Esophagus squamous epithelium (tissue), 4 donors: ENCODE measurements at regions not wholly inside any gene's neighbourhood (a gene's known extent, or its start where the extent isn't known, plus 50 kb on each side); places are given as distances from the start of the nearest gene placed in this dataset.

Experiments used
- POLR2A ChIP-seq, 4 donors: fragments of 450-650 bp; IDR thresholded peaks; one replicate each; pipeline ENCODE4 v1.6.1; 2017; ENCODE audit warnings: antibody characterized with exemption in 4 of 4, mild to moderate bottlenecking in 4 of 4, moderate library complexity in 3 of 4
- TF ChIP-seq, protein P1 (sequence below), 6 experiments: fragments of 450-650 bp in 4 of 6; fragments of 200-600 bp in 2 of 6; sonication (generic) in 2 of 6; IDR thresholded peaks; one replicate each; pipeline ENCODE4 v1.5.1; 2016 to 2019; ENCODE audit warnings: antibody characterized with exemption in 6 of 6, mild to moderate bottlenecking in 4 of 6, moderate library complexity in 4 of 6

DNA sequence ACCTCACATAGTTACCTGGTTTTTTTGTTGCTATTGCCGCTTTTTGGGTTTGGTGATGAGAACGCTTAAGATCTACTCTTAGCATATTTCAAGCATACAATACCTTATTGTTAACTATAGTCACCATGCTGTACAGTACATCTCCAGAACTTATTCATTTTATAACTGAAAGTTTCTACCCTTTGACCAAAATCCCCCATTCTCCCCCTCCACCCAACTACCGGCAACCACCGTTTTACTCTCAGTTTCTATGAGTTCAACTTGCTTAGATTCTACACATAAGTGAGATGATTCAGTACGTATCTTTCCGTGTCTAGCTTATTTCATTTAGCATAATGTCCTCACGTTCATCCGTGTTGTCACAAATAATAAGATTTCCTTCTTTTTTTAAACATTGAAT, 86.7 kb upstream of the IL6 start:
- TF ChIP-seq, protein P1, sequence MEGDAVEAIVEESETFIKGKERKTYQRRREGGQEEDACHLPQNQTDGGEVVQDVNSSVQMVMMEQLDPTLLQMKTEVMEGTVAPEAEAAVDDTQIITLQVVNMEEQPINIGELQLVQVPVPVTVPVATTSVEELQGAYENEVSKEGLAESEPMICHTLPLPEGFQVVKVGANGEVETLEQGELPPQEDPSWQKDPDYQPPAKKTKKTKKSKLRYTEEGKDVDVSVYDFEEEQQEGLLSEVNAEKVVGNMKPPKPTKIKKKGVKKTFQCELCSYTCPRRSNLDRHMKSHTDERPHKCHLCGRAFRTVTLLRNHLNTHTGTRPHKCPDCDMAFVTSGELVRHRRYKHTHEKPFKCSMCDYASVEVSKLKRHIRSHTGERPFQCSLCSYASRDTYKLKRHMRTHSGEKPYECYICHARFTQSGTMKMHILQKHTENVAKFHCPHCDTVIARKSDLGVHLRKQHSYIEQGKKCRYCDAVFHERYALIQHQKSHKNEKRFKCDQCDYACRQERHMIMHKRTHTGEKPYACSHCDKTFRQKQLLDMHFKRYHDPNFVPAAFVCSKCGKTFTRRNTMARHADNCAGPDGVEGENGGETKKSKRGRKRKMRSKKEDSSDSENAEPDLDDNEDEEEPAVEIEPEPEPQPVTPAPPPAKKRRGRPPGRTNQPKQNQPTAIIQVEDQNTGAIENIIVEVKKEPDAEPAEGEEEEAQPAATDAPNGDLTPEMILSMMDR (IDR thresholded peaks at IDR 0.05) = no peak
- no peak for TF ChIP-seq POLR2A (IDR thresholded peaks at IDR 0.05)
